ENCODE measurements at regions not wholly inside any gene's neighbourhood (a gene's known extent, or its start where the extent isn't known, plus 50 kb on each side); places are given as distances from the start of the nearest gene placed in this dataset.
"Not testable (repeated sequence)": the region's sequence is repeated elsewhere in the genome, so short reads cannot be mapped to it uniquely, and the experiment has no call there.

GRCh38 chr5:88092358-88092757, 176.3 kb downstream of the TMEM161B start:
- no peak for DNase-seq

DNA sequence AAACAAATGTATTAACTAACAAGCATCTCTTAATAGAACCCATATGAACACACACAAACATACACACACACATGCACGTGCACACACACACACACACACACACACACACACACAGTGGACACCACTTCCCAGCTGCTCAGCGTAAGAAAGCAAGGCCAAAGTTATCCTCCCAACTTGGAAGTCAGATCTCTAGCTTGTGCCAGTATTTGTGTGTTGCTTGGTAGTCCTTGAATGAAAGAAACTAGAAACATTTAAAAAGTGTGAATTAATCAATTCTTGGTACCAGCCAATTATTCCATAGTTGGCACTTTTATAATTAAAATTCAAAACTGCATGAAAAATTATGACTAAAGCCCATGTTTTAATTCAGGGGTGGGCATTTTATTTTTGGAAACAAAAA, 178.1 kb downstream of the TMEM161B start:
- DNase-seq: no peak

- no peak for DNase-seq
Measured at GRCh38 chr5:88089719-88090390, 178.8 kb downstream of the TMEM161B start.

- no peak for DNase-seq
Measured at GRCh38 chr5:88085462-88085861, 183.2 kb downstream of the TMEM161B start.

DNA sequence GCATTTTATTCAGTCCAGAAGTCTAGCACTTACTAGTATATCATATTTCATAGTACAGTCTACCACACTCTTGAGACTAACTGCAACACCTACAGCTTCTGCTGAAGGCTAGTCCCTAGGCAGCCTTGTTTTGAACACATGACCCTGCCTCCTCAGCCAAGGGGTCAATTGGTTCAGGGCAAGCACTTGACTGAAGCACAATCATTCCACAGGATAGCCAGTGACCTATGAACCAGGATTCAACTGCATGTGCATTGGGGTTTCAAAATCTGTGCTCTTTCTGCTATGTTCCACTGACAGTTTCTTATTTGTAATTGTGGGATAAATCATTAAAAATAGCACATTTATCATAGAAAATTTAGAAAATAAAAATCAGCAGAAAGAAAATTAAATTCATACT, 186.8 kb downstream of the TMEM161B start:
- DNase-seq: no peak

GRCh38 chr5:88063813-88064212, 204.8 kb downstream of the TMEM161B start:
- DNase-seq: no peak

DNA sequence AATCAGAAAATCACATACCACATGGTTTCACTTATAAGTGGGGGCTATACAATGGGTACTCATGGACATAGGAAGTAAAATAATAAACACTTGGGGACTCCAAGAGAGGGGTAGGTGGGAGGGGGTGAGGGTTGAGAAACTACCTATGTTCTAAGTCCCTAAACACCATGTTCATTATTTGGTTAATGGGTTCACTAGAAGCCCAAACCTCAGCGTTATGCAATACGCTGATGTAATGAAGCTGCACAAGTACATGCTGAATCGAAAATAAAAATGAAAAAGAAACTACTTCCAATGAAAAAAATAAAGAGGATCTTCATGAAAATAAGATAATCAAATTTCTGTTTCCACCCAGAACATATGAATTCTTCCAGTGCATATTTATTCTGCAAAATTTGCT, 208.5 kb downstream of the TMEM161B start:
- no peak for DNase-seq

DNA sequence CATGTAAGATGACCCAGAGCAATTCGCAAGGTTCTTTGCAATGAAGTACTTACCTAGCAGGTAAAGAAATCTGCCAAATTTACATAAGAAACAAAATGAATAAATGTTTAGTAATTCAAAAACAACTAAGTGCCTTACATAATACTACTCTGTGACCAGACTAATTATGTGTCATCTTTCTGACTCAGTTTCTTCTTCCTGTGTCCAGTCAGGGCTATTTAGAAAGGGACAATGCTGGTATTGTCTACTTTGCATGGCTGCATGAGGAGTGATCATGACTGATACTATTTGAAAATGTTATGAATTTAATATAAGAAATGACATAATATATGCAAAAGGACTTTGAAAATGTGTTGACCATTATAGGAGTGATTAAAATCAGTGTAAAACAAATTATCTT, 210.0 kb downstream of the TMEM161B start:
- no peak for DNase-seq

- not testable (repeated sequence) for DNase-seq
Measured at GRCh38 chr5:88052468-88052867, 216.2 kb downstream of the TMEM161B start.

DNA sequence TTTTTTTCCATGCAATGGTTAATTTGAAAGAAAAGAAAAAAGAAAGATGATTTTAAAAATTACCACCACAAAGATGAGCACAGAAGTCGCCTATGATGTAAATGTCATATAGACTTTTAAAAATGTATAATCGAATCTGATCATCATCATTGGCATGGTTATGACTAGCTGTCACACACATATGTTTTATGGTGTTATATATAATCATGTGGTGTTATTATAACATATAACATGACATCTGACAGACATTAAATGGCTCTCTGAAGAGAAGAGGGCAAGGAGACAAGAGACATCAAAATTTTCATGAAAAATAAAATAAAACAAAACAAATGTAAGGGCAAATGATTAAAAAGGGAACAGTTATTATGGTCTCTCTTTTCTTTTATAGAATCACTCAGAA, 217.5 kb downstream of the TMEM161B start:
- DNase-seq: no peak

- no peak for DNase-seq
Measured at GRCh38 chr5:88049737-88050136, 218.9 kb downstream of the TMEM161B start.

DNA sequence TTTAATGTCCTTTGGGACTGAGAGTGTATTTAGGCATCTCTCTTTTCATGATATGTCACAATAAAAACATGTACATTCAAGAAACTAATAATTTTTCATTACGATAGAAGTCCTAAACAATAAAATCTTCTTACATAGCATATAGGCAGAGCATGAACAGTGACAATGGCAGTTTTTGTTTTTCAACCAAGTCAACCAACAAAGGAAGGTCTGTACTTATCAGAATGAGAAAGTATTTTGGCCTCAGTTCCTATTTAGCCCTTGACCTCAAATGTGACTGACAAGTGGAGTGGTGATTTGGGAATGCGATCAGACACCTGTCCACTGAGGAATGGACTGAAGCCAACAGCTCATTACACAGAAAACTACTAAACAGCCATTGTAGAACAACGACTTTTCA, 219.5 kb downstream of the TMEM161B start:
- DNase-seq: no peak

- DNase-seq: no peak
Measured at GRCh38 chr5:88045931-88046461, 222.6 kb downstream of the TMEM161B start.

DNA sequence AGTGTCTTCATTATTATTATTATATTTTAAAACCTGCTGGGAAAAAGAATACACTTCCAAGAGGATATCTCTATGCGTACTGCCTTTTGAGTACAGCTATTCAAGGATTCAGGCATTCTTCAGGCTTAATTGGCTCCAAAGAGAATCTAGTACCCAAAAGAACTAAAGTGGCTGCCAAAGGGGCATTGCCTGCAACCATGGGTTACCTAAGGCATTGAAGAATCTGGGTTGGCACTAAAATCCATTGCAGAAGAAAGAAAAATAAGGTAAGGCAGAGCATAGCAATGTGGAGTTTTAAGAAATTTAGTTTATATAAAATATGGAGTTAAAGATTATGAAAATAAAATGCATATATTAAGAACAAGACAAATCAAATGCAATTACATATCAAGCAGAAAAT, 223.5 kb downstream of the TMEM161B start:
- DNase-seq: no peak

DNA sequence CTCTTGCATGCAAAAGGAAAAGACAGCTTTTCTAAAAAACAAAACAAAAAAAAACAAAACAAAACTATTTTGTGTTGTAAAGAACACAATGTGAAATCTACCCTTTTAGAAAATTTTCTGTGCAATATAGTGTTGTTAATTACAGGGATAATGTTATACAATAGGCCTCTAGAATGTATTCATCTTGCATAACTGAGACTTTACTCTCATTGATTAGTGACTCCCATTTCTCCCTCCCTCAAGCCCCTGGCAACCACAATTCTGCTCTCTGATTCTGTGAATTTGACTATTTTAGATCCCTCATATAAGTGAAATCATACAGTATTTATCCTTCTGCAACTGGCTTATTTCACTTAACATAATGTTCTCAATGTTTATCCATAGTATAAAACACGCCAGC, 234.1 kb downstream of the TMEM161B start:
- no peak for DNase-seq

GRCh38 chr5:88033191-88033590, 235.5 kb downstream of the TMEM161B start:
- no peak for DNase-seq

- DNase-seq: no peak
Measured at GRCh38 chr5:88029011-88029410, 239.6 kb downstream of the TMEM161B start.

DNA sequence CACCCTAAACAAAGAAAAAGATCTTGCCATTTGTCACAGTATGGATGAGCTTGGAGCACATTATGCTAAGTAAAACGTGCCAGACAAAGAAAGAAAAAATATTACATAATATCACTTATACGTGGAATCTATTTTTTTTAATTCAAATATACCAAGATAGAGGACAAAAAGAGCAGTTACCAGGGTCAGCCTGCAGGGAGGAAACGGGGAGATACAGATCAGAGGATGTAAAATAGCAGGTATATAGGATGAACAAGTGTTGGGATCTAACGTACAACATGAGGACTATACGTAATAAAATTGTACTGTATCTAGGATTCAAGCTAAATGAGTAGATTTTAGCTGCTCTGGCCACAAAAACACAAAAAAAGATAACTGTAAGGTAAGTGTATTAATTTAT, 247.5 kb downstream of the TMEM161B start:
- DNase-seq: no peak

- not testable (repeated sequence) for DNase-seq
Measured at GRCh38 chr5:88014984-88015383, 253.7 kb downstream of the TMEM161B start.

DNA sequence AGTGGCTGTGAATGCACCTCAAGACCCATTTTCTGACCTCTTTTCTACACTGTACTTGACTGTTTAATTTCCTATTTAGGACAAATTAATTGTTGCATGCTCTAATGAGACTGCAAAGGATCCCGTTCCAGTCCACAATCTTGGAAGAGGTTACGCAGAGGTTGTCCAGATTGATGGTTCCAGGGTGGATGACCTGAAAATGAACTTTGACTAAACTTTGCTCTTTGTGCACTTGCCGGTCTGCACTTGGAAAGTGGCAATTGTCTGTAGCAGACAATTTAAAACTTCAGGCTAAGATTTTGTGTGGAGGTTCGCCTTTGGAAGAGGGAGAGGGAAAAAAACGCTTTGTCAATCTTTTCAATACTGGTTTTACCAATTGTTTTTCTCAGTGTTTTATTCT, 267.8 kb downstream of the TMEM161B start:
- DNase-seq: no peak

DNA sequence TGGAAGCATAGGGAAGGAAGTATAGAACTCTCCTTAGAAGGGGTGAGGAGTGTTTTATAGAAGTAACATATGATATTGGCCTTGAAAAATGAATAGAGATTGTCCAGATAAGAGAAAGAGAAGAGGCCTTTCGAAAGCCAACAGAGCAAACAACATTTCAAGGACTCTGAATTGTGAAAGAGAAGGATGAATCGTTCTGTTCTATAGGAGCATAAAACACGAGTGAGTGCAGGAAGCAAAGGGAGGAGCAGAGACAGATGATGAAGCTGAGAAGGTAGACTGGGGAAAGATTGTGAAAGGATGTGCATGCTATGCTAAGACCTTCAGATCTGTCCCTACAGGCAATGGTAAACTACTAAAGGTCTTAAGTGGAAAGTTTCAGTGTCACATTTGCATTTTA, 271.0 kb downstream of the TMEM161B start:
- no peak for DNase-seq

- DNase-seq: no peak
Measured at GRCh38 chr5:87966213-87966612, 302.4 kb downstream of the TMEM161B start.

DNA sequence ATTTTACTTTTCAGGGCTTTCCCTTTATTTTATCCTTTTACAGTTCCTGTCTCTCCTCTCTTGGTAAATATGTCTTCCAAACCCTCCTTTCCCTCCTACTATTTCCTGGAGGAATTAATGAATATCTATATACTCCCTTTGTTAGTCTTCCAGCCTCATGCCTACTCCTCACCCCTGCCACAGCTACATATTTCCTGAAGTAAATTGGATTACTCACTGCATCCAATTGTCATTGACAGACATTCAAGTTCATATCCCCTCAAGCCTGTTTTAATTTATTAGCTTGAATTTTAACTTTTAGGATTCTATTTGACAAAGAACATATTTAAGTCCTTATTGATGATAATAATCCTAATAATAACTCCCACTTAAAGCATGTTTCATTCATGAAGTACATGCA, 314.5 kb downstream of the TMEM161B start:
- DNase-seq: no peak

- no peak for DNase-seq
Measured at GRCh38 chr5:87951661-87952060, 317.0 kb downstream of the TMEM161B start.
